GM12878 (cell line): ENCODE measurements at regions not wholly inside any gene's neighbourhood (a gene's known extent, or its start where the extent isn't known, plus 50 kb on each side); places are given as distances from the start of the nearest gene placed in this dataset.

ENCODE experiments used
- ATAC-seq: fragments of 200-7000 bp; cut with Tn5 transposase; 3 replicates; pipeline ENCODE4 v1.9.1; 2020; ENCODE audit warnings: mild to moderate bottlenecking, moderate library complexity
- BruUV-seq: library from RNA; stranded (reverse); fragments of 400-500 nt; replicated peaks from 2 replicates; lab custom pipeline; 2021; lab: Mats Ljungman, UMichigan
- CTCF ChIA-PET: fragments of 300-600 bp; sonication (Branson Sonifier 250); formaldehyde crosslinking; extraction: SDS; loops from one replicate; lab custom pipeline; 2021; ENCODE audit warnings: inconsistent platforms; lab: Yijun Ruan, JAX
- POLR2A ChIA-PET: fragments of 350-600 bp; formaldehyde crosslinking; extraction: SDS; loops from one replicate; lab custom pipeline; 2021; ENCODE audit warnings: inconsistent platforms; lab: Charles Lee
- RAD21 ChIA-PET: fragments of 300-600 bp; sonication (Branson Sonifier 250); formaldehyde crosslinking; loops from one replicate; lab custom pipeline; 2023; ENCODE audit warnings: antibody characterized with exemption; ENCODE audit not compliant: unreplicated experiment; lab: Charles Lee
- SMC1A ChIA-PET: fragments of 300-600 bp; sonication (Branson Sonifier 250); formaldehyde crosslinking; loops from one replicate; lab custom pipeline; 2023; ENCODE audit not compliant: unreplicated experiment, uncharacterized antibody; lab: Charles Lee
- DNase-seq: peaks from one replicate; pipeline ENCODE4 v3.0.0-alpha.2; 2011; ENCODE audit warnings: low read depth, low spot score
- FAIRE-seq: peaks from 3 replicates; lab custom pipeline; 2011; peaks lifted over from hg19 to GRCh38; lab: Jason Lieb, UNC
- H2AFZ ChIP-seq: 2 replicates; pipeline ENCODE4 v1.6.0; 2011; ENCODE audit warnings: low read depth, low read length, control low read depth; ENCODE audit not compliant: control insufficient read depth
- H3K27ac ChIP-seq: 2 replicates; pipeline ENCODE4 v1.5.1; 2011; ENCODE audit warnings: control low read depth; ENCODE audit not compliant: control insufficient read depth, insufficient read depth
- H3K27me3 ChIP-seq, 2 experiments: replicated peaks in 1 of 2; 2 replicates each; pipeline versions ENCODE4 v1.6.0 to v1.6.1; 2011; ENCODE audit warnings: low read length in 1 of 2; ENCODE audit not compliant: control insufficient read depth in 2 of 2, insufficient read depth in 2 of 2
- H3K36me3 ChIP-seq, 2 experiments: 2 replicates each; pipeline ENCODE4 v1.5.1; 2011; ENCODE audit warnings: low read length in 1 of 2; ENCODE audit not compliant: control insufficient read depth in 2 of 2, insufficient read depth in 2 of 2
- H3K4me1 ChIP-seq: 2 replicates; pipeline ENCODE4 v1.6.1; 2011; ENCODE audit warnings: mild to moderate bottlenecking, low read length, moderate library complexity, mixed read lengths; ENCODE audit not compliant: control insufficient read depth, insufficient read depth
- H3K4me2 ChIP-seq: 2 replicates; pipeline ENCODE4 v1.6.0; 2011; ENCODE audit warnings: control low read depth; ENCODE audit not compliant: control insufficient read depth, insufficient read depth
- H3K4me3 ChIP-seq: fragments of 200-600 bp; sonication (generic); 2 replicates; pipeline ENCODE4 v1.5.1; 2016
- H3K79me2 ChIP-seq: 2 replicates; pipeline ENCODE4 v1.6.0; 2011; ENCODE audit warnings: low read length; ENCODE audit not compliant: control insufficient read depth, insufficient read depth
- H3K9ac ChIP-seq: 2 replicates; pipeline ENCODE4 v1.8.0; 2011; ENCODE audit warnings: low read length, control low read depth, mixed read lengths; ENCODE audit not compliant: control insufficient read depth, insufficient read depth
- H3K9me3 ChIP-seq: replicated peaks from 3 replicates; pipeline ENCODE4 v1.5.1; 2011; ENCODE audit warnings: mild to moderate bottlenecking, low read length; ENCODE audit not compliant: control insufficient read depth, insufficient read depth
- H4K20me1 ChIP-seq: 2 replicates; pipeline ENCODE4 v1.6.0; 2011; ENCODE audit not compliant: control insufficient read depth, insufficient read depth
- CHD1 ChIP-seq: IDR thresholded peaks from 2 replicates; pipeline ENCODE4 v1.6.1; 2012; ENCODE audit warnings: low read depth, low read length, improper control_type of control experiment
- GABPA ChIP-seq: IDR thresholded peaks from 2 replicates; pipeline ENCODE4 v1.6.1; 2014; ENCODE audit warnings: antibody characterized with exemption, low read depth, mild to moderate bottlenecking, inconsistent platforms
- JUND ChIP-seq: IDR thresholded peaks from 2 replicates; pipeline ENCODE4 v1.6.1; 2012; ENCODE audit warnings: low read depth, mild to moderate bottlenecking, low read length, improper control_type of control experiment, moderate library complexity
- MYB ChIP-seq: fragments of 150-350 bp; IDR thresholded peaks from 2 replicates; pipeline ENCODE4 v1.6.1; 2014; ENCODE audit warnings: mild to moderate bottlenecking, low read depth, low read length, borderline replicate concordance
- POLR2AphosphoS2 ChIP-seq: IDR thresholded peaks from 2 replicates; pipeline ENCODE4 v1.6.1; 2011; ENCODE audit warnings: low read depth, mild to moderate bottlenecking, low read length, improper control_type of control experiment, moderate library complexity
- RUNX3 ChIP-seq: IDR thresholded peaks from 2 replicates; pipeline ENCODE4 v1.6.1; 2012; ENCODE audit warnings: low read length, inconsistent platforms
- SIX5 ChIP-seq: IDR thresholded peaks from 2 replicates; pipeline ENCODE4 v1.6.1; 2011; ENCODE audit warnings: mild to moderate bottlenecking, low read depth, low read length, moderate library complexity; ENCODE audit not compliant: severe bottlenecking
- WGBS: methylation state at CpG from one replicate; pipeline ENCODE4 v1.1.6; 2016; ENCODE audit warnings: low lambda C conversion rate; ENCODE audit not compliant: insufficient replicate concordance, insufficient coverage; ENCODE audit errors: missing lambda C conversion rate; 5-methylcytosine and 5-hydroxymethylcytosine counted together
- in situ Hi-C: fragments of 300-500 bp; cut with MboI; formaldehyde crosslinking; loops from 9 replicates; pipeline ENCODE4 v1.14.3; 2018; ENCODE audit warnings: mixed read lengths
- intact Hi-C: fragments of 100-400 bp; cut with micrococcal nuclease; formaldehyde crosslinking; loops from one replicate; pipeline ENCODE4 v1.14.2; 2022; ENCODE audit not compliant: unreplicated experiment
- TF ChIP-seq, protein P1 (sequence below): IDR thresholded peaks from 2 replicates; pipeline ENCODE4 v1.6.1; 2012; ENCODE audit warnings: low read depth, low read length, improper control_type of control experiment
- TF ChIP-seq, protein P2 (sequence below): fragments of 450-650 bp; IDR thresholded peaks from 2 replicates; pipeline ENCODE4 v1.6.1; 2016; ENCODE audit warnings: mild to moderate bottlenecking
- TF ChIP-seq, protein P3 (sequence below), 3 experiments: IDR thresholded peaks in 2 of 3; conservative IDR thresholded peaks in 1 of 3; 2 replicates each; pipeline ENCODE4 v1.5.1; 2011; ENCODE audit warnings: low read depth in 3 of 3, low read length in 3 of 3, mild to moderate bottlenecking in 3 of 3, control low read depth in 2 of 3, moderate library complexity in 2 of 3, inconsistent platforms in 1 of 3, mixed read lengths in 1 of 3; ENCODE audit not compliant: control insufficient read depth in 2 of 3, insufficient read depth in 1 of 3; ENCODE audit errors: extremely low read depth in 1 of 3

DNA sequence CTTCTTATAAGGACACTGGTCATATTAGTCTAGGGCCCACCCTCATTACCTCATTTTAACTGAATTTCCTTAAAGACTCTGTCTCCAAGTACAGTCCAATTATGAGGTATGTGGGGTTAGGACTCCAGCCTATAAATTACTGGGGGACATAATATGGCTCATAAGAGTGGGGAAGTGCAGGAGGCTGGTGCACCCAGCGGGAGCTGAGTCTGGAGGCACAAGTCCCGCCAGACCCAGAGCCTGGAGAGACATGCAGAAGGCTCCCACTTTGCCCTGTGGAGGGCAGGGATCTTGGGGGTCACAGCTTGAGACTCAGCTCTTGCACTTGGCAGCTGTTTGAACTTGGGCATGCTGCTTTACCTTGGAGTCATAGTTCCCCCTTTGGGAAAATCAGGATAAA is 250.4 kb downstream of the RHOU start (continued):
- TF ChIP-seq JUND (no peak), MYB (no peak), POLR2AphosphoS2 (no peak), GABPA (no peak), RUNX3 (no peak), CHD1 (no peak)
- TF ChIP-seq, protein P1, sequence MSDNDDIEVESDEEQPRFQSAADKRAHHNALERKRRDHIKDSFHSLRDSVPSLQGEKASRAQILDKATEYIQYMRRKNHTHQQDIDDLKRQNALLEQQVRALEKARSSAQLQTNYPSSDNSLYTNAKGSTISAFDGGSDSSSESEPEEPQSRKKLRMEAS = no peak
- TF ChIP-seq, protein P2, sequence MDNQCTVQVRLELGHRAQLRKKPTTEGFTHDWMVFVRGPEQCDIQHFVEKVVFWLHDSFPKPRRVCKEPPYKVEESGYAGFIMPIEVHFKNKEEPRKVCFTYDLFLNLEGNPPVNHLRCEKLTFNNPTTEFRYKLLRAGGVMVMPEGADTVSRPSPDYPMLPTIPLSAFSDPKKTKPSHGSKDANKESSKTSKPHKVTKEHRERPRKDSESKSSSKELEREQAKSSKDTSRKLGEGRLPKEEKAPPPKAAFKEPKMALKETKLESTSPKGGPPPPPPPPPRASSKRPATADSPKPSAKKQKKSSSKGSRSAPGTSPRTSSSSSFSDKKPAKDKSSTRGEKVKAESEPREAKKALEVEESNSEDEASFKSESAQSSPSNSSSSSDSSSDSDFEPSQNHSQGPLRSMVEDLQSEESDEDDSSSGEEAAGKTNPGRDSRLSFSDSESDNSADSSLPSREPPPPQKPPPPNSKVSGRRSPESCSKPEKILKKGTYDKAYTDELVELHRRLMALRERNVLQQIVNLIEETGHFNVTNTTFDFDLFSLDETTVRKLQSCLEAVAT = no peak

DNA sequence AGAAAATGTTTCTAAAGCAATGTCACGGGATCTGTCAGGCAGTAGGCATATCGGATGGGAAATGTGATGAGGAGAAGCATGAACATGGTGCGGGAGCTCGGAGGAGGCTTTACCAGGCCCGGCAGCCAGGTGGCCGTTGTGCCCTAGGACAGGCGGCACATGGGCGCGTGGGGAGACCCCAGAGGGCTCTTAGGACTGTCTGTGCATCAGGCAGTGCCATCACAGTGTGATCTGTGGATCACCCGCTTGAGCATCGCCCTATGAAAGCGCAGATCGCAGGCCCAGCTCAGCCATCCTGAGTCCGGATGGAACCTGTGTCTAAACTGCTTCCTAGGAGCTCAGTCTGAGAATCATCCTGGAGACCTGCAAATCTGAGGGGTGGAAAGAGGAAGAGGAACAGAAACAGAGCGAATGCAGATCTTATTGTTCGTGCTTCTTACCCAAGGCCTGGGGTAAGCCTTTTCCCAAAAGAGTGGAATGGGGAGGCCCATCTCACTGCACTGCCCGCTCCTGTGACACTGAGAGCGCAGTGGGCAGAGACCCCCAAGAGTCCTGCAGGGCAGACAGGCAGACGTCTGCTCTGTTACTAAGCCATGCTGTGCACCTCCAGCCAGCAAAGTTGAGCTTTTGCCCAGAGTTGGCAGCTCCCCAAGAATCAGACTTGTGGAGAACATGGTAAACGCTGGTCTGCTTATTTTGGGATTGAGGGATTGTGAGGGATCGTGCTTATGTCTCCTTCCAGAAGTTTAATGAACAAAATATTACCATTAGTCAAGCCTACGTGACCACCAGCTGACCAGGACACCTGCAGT is 251.0 kb downstream of the RHOU start:
- no peaks in the 10 kb centered on the region for H3K9me3 ChIP-seq
- no peak overlapping the region for H3K4me3 ChIP-seq
- no peak overlapping the region for H3K27ac ChIP-seq
- H3K4me2 ChIP-seq = no peak overlapping the region
- no peak for DNase-seq
- H3K9ac ChIP-seq = no peak overlapping the region
- in situ Hi-C loops (no loop called here), intact Hi-C loops (no loop called here)
- CTCF ChIA-PET = no interaction called here
- FAIRE-seq = no peak
- H3K4me1 ChIP-seq = no peaks in the 10 kb centered on the region
- H3K27me3 ChIP-seq = peaks cover 4 to 5% of the 10 kb centered on the region in 2 experiments; a peak in 3 of 4 replicates
- no peak for ATAC-seq
- RAD21 ChIA-PET = no interaction called here
- no peak overlapping the region for H2AFZ ChIP-seq
- SMC1A ChIA-PET = no interaction called here
- TF ChIP-seq, protein P3, sequence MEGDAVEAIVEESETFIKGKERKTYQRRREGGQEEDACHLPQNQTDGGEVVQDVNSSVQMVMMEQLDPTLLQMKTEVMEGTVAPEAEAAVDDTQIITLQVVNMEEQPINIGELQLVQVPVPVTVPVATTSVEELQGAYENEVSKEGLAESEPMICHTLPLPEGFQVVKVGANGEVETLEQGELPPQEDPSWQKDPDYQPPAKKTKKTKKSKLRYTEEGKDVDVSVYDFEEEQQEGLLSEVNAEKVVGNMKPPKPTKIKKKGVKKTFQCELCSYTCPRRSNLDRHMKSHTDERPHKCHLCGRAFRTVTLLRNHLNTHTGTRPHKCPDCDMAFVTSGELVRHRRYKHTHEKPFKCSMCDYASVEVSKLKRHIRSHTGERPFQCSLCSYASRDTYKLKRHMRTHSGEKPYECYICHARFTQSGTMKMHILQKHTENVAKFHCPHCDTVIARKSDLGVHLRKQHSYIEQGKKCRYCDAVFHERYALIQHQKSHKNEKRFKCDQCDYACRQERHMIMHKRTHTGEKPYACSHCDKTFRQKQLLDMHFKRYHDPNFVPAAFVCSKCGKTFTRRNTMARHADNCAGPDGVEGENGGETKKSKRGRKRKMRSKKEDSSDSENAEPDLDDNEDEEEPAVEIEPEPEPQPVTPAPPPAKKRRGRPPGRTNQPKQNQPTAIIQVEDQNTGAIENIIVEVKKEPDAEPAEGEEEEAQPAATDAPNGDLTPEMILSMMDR (IDR thresholded peaks at IDR 0.05 in 2 of 3, conservative IDR thresholded peaks at IDR 0.05 in 1 of 3; ENCODE audit: control insufficient read depth in 2 of 3, extremely low read depth in 1 of 3, insufficient read depth in 1 of 3, low read depth in 3 of 3, low read length in 3 of 3) = no peak
- no peak for TF ChIP-seq SIX5
- no peaks in the 10 kb centered on the region for H4K20me1 ChIP-seq
- no peaks in the 10 kb centered on the region for H3K36me3 ChIP-seq
- H3K79me2 ChIP-seq = no peaks in the 10 kb centered on the region
- BruUV-seq = no TSS peak
- WGBS = 40% methylated on average over 22 of the region's 22 CpGs
- POLR2A ChIA-PET = no interaction called here
